HG03521 (cell line): ENCODE measurements at regions not wholly inside any gene's neighbourhood (a gene's known extent, or its start where the extent isn't known, plus 50 kb on each side); places are given as distances from the start of the nearest gene placed in this dataset.

ENCODE experiments used
- ATAC-seq: cut with Tn5 transposase; IDR thresholded peaks from one replicate; pipeline ENCODE4 v1.9.1; 2021; ENCODE audit warnings: mild to moderate bottlenecking, moderate library complexity; ENCODE audit not compliant: unreplicated experiment

DNA sequence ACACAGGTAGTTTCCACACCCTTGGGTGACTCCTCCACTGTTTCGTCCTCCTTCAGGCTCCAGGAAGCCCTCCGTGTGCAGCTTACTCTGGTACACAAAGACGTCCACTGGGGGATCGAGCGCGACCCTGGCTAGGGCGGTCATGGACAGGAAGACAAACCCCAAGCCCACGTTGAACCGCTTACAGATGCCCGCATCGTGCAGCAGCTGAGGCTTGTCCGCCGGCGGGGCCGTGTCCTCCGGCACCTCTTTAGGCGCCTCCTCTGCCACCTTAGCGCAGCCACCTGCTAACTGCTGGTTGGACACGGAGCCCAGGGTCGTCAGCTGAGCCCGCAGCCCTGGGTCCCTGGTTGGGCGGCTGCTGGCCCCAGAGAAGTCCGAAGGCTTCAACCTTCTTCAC lies 309.0 kb upstream of the BTBD3 start:
- ATAC-seq: no peak

DNA sequence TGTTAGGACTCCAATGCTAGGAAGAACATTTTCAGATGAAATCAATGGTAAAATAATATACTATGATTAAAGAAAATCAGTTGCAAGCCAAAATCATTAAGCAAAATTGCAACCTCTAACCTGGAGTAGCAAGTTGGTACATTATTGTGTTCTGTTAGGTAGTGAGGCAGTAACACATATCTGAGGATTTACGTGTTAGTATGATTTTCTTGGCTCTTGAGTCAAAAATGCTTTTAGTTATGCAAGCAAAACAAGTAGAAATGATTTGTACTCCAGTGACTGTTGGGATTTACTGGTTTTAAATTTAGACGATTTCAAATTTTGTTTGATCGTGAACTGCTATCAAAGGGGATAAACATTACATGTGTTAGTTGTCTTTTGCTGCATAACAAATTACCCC lies 293.0 kb upstream of the BTBD3 start:
- no peak for ATAC-seq

DNA sequence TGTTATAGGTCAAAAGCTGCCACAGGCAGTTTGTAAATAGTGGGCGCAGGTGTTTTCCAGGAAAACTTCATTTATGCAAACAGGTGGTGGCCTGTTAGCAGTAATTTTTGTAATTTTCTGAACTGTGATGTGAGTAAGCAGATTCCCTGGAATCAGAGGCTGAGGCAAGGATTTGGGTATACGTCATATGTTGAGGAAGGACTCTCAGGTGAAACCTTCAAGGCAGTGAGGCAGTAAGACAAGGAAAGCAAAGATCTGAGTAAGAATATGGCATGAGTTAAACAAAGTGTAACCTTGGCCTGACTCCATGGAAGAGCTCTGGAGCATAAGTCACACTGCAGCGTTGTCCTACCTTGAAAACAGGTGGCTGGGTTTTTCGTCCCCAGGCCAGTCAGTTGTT lies 291.1 kb upstream of the BTBD3 start:
- ATAC-seq: no peak

GRCh38 chr20:11642866-11643265 lies 274.8 kb upstream of the BTBD3 start:
- ATAC-seq: no peak

- no peak for ATAC-seq
Measured at GRCh38 chr20:11646359-11646758, 271.3 kb upstream of the BTBD3 start.

- ATAC-seq: no peak
Measured at GRCh38 chr20:11650566-11650965, 267.1 kb upstream of the BTBD3 start.

- no peak for ATAC-seq
Measured at GRCh38 chr20:11651138-11651537, 266.6 kb upstream of the BTBD3 start.

DNA sequence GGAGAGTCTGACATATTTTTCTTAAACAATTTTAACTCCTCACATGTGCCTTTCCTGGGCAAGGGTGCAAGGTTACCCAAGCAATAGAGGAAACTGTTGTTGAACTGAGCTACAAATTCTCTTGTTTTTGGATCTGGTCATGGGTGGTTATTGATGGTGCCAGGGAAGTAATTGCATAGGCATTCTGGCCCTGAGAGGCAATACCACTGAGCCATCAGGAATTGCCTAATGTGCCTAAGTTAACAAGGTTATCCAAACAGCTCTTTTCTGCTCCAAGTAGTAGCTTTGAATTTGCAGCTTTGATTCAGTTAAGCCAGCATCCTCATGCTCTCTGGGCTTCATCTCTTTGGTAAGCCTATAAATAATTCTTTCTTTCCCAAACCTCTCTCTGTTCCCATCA lies 266.0 kb upstream of the BTBD3 start:
- ATAC-seq: no peak

DNA sequence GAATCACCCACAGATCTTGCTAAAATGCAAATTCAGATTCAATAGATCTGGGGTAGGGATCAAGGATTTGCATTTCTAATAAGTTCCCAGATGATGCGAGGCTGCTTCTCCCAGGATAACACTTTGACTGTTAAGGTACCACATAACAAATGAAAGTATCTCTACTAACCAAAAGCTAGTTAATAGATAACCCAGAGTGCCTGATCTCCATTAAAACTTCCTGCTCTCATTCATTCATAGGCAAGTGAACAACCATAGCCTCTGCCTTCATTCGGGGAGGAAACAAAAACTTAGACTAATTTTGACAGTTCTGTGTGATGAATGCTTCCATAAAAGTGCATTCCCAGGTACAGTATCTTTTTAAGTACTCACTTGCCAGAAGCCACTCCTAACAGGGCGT lies 265.6 kb upstream of the BTBD3 start:
- ATAC-seq: no peak

GRCh38 chr20:11654766-11655165 lies 262.9 kb upstream of the BTBD3 start:
- no peak for ATAC-seq

GRCh38 chr20:11660673-11661072 lies 257.0 kb upstream of the BTBD3 start:
- ATAC-seq: no peak

DNA sequence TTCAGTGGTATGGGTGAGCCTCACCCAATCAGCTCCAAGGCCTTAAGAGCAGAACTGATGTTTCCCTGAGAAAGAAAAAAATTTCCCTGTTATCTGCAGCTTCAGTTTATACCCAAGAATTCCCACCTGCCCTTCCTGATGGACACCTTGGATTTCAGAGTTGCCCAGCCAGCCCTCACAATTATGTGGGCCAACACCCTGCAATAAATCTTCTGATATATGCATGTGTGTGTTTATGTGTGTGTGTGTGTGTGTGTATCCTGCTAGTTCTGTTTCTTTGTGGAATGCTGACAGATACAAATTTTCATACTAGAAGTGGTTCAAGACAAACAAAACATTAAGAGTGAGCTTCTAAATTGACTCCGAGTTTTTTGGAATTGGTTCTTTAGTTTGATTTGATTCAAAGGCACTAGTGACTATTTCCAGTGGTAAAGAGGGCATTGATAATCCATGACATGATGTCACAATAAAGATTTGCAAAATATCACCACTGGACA lies 246.6 kb upstream of the BTBD3 start:
- ATAC-seq: no peak

GRCh38 chr20:11672959-11673358 lies 244.7 kb upstream of the BTBD3 start:
- ATAC-seq: no peak

- ATAC-seq: no peak
Measured at GRCh38 chr20:11675920-11676629, 241.6 kb upstream of the BTBD3 start.

DNA sequence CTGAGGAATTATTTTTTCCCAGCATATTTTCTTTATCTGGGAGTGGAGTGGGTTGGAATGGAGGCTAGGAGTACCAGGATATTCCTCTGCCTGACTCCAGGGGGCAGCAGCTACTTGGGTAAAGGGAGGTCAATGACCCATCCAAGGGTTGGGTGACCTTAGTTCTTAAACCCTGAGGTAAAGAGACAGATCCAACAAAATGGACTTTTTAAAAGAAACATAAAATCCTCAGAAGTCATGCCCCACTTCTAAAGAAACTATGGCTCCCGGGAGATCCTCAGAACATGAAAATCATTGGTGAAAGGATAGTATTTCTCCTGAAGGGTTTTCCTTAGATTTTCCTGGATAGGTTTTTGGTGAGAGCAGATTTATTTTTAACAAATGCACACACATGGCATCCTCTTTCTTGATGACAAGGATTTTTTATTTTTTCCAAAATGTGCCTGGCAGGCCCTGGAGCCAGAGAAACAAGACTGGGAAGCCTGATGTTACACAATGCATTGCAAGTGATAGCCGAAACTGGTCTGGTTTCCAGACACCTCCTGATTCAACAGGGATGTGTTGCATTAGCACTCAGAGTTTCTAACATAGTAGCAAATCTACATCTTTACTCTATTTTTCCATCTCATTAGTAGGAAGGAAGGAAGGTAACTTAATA lies 240.9 kb upstream of the BTBD3 start:
- no peak for ATAC-seq

DNA sequence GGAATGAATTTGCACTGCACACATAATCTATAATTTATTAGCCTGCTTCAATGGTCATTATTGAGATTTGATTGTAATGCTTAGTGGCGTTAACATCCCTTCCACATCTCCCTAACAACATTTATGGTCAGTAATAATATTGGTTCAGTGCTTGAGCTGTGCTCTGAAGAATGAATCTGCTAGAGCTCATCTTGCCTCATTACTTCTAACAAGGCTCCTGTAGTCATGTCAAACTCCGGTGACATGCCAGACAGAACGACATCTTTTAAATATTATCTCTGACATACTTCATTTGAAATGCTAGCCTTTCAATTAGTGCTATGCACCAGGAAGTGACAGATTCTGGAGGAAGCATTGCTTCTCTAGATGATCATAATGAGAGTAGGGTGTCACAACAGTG lies 240.3 kb upstream of the BTBD3 start:
- no peak for ATAC-seq

DNA sequence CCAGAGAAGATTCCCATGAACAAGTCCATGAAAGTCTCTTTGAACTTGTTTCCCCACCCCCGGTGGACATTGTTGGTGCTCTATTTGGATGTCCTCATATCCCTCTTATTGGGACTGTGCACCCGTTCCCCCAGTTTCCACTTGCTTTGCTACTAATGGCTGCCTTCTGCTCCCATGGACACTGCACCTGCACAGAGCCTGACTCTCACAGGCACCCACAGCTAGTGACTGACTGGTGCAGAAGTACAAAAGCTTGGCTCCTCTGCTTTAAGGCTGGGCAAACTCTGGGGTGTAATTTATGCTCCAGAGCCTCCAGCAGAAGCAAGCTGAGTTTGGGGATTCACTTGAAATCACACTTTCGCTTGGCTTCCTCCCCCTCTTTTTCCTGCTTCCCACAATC lies 239.9 kb upstream of the BTBD3 start:
- ATAC-seq: no peak

DNA sequence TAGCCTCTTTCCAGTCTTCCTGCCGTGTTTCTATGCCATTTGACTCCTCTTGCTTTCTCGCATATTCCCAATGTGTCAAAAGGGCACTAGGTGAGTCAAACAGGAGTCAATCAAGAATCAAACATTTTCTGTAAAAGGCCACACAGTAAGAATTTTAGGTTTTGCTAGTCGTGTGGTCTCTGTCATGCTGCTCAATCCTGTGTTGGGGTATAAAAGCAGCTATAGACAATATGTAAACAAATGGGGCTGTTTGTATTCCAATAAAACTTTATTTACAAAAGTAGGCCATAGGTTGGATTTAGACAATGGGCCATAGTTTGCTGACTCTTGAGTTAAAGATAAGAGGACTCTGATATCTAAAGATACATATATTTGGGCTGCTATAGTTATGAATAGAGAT lies 235.4 kb upstream of the BTBD3 start:
- ATAC-seq: no peak

DNA sequence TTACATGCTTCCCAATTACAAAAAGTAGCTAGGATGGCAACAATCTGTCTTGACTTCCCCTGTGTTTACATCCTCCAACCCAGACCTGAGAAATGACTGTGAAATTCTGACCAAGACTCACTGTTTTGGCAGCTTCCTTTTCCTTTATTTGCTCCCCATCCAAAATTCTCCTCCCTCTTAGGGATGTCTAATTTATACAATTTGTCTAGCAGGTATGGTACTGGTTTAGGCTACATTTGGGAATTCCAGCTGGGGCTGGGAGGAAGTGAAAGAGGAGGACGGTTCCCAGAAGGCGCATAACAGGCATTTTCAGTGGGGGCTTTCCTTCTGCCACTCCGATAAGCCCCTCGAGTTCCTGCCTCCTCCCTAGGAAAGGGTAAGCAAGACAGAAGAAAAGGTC lies 231.5 kb upstream of the BTBD3 start:
- no peak for ATAC-seq

DNA sequence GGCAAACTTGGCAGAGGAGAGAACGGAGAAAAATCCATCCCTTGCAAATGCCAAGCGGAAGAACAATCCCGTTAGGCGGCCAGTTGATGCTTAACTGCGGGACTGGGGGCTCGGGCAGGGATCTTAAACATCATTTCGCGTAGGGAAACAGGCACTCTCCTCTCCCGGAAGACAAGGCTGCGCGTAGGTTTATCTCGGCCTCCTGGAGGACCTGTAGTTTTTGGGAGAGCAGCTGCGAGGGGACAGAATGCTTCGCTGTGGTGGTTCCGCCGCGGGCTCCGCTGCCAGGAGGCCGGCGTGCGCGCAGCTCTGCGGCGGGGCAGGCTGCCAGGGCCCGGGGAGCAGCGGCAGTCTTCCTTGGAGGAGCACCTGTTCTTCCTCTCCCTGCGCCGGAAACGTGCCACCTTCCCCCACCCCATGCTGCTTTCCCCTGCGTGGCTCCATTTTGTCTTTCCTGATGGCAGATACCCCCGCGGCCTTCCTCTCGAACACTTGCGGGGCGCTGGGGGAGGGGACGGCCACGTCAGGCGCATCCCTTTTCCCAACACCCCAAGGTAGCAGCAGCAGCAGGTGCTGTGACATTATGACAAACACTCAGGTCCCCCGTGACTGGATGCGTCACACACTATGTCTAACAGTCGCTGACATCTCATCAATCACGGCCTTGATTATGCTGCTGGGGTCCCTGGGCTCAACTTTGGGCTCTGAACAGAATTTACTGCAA lies 230.7 kb upstream of the BTBD3 start:
- no peak for ATAC-seq

GRCh38 chr20:11687546-11688292 lies 230.0 kb upstream of the BTBD3 start:
- ATAC-seq: no peak
